ENCODE measurements at regions not wholly inside any gene's neighbourhood (a gene's known extent, or its start where the extent isn't known, plus 50 kb on each side); places are given as distances from the start of the nearest gene placed in this dataset.

GRCh38 chr13:90518417-90518816, 829.1 kb upstream of the MIR17HG start:
- Histone ChIP-seq H3K36me3 (ENCODE audit: control insufficient read depth, insufficient read depth, low read length) (no peaks in the 10 kb centered on the region), H4K91ac (ENCODE audit: insufficient read depth, low read depth, low read length) (no peak overlapping the region), H3K4me3 (ENCODE audit: insufficient read depth, low read depth, low read length) (no peak overlapping the region), H3K27ac (ENCODE audit: insufficient read depth, low read length) (no peak overlapping the region), H3K4me1 (ENCODE audit: control insufficient read depth, insufficient read depth, low read length) (no peaks in the 10 kb centered on the region), H3K4ac (ENCODE audit: low read depth, low read length) (no peak overlapping the region), H2BK120ac (ENCODE audit: low read depth, low read length) (no peak overlapping the region), H2BK15ac (ENCODE audit: low read depth, low read length) (no peak overlapping the region), H3K9ac (ENCODE audit: low read depth, low read length) (no peak overlapping the region), H3K9me1 (ENCODE audit: insufficient read depth, low read length) (no peaks in the 10 kb centered on the region), H3K9me3 (ENCODE audit: control insufficient read depth, insufficient read depth, low read length) (no peaks in the 10 kb centered on the region), H3K56ac (ENCODE audit: extremely low read depth, insufficient read depth, low read length) (no peak overlapping the region), H4K8ac (ENCODE audit: low read depth in 2 of 2, low read length in 2 of 2) (no peak overlapping the region), H3K14ac (replicated peaks; ENCODE audit: low read depth, low read length) (no peak overlapping the region), H4K20me1 (ENCODE audit: insufficient read depth, low read length) (no peaks in the 10 kb centered on the region), H2AFZ (replicated peaks; ENCODE audit: low read length, poor library complexity) (no peak overlapping the region), H3K27me3 (ENCODE audit: control insufficient read depth, insufficient read depth, low read length) (no peaks in the 10 kb centered on the region), H2AK9ac (replicated peaks; ENCODE audit: low read depth, low read length, poor library complexity) (no peak overlapping the region), H3K23ac (ENCODE audit: low read depth, low read length) (no peak overlapping the region), H3K18ac (ENCODE audit: low read depth, low read length) (no peak overlapping the region), H3K4me2 (ENCODE audit: low read depth, low read length) (no peak overlapping the region), H2BK5ac (ENCODE audit: low read depth, low read length, poor library complexity, severe bottlenecking) (no peak overlapping the region), H2AK5ac (ENCODE audit: low read depth, low read length) (no peak overlapping the region), H3K79me1 (ENCODE audit: low read depth in 1 of 2, low read length in 2 of 2) (no peaks in the 10 kb centered on the region), H2BK20ac (ENCODE audit: low read depth, low read length) (no peak overlapping the region), H4K5ac (ENCODE audit: low read depth, low read length) (no peak overlapping the region)
- intact Hi-C loops (cut with micrococcal nuclease): no loop called here
- dilution Hi-C loops (cut with HindIII; ENCODE audit: low sequenced_read_pairs, unreplicated experiment): no loop called here
- ChIA-PET POLR2A (ENCODE audit: unreplicated experiment) (no interaction called here), CTCF (no interaction called here)
- no peak for ATAC-seq (ENCODE audit: low read depth)
- in situ Hi-C loops (cut with MboI; ENCODE audit: low sequenced_read_pairs): no loop called here
- no TSS peak for BruUV-seq (replicated peaks)
- TF ChIP-seq USF2 (IDR thresholded peaks at IDR 0.05; ENCODE audit: low read depth, low read length) (no peak), MAFK (IDR thresholded peaks at IDR 0.05; ENCODE audit: low read depth, low read length) (peak; percentile 70)
- no peak for DNase-seq

Data from IMR-90 (cell line).